ENCODE measurements at regions not wholly inside any gene's neighbourhood (a gene's known extent, or its start where the extent isn't known, plus 50 kb on each side); places are given as distances from the start of the nearest gene placed in this dataset.

GRCh38 chr3:135310317-135310716 lies 515.3 kb downstream of the EPHB1 start:
- no peak overlapping the region for H3K4me3 ChIP-seq (ENCODE audit: low read depth, low read length)
- TF ChIP-seq CTCF (IDR thresholded peaks at IDR 0.05; ENCODE audit: low read depth, low read length, missing control alignments), result no peak
- DNase-seq (ENCODE audit: low read depth), result no peak

GRCh38 chr3:135311699-135312098 lies 516.6 kb downstream of the EPHB1 start:
- TF ChIP-seq CTCF (IDR thresholded peaks at IDR 0.05; ENCODE audit: low read depth, low read length, missing control alignments), result no peak

GRCh38 chr3:135314237-135314636 lies 519.2 kb downstream of the EPHB1 start:
- TF ChIP-seq CTCF (IDR thresholded peaks at IDR 0.05; ENCODE audit: low read depth, low read length, missing control alignments), result no peak
- H3K4me3 ChIP-seq (ENCODE audit: low read depth, low read length), result no peak overlapping the region
- DNase-seq (ENCODE audit: low read depth), result no peak

More at GRCh38 chr3:135311699-135312098, 516.6 kb downstream of the EPHB1 start:
- no peak for DNase-seq (ENCODE audit: low read depth)
- H3K4me3 ChIP-seq (ENCODE audit: low read depth, low read length), result no peak overlapping the region

GRCh38 chr3:135324301-135324700 lies 529.2 kb downstream of the EPHB1 start:
- DNase-seq (ENCODE audit: low read depth), result no peak
- TF ChIP-seq CTCF (IDR thresholded peaks at IDR 0.05; ENCODE audit: low read depth, low read length, missing control alignments), result no peak
- H3K4me3 ChIP-seq (ENCODE audit: low read depth, low read length), result no peak overlapping the region

- no peak overlapping the region for H3K4me3 ChIP-seq (ENCODE audit: low read depth, low read length)
- no peak for DNase-seq (ENCODE audit: low read depth)
- no peak for TF ChIP-seq CTCF (IDR thresholded peaks at IDR 0.05; ENCODE audit: low read depth, low read length, missing control alignments)
Measured at GRCh38 chr3:135325096-135325495, 530.0 kb downstream of the EPHB1 start.

GRCh38 chr3:135325726-135326235 lies 530.7 kb downstream of the EPHB1 start:
- TF ChIP-seq CTCF (IDR thresholded peaks at IDR 0.05; ENCODE audit: low read depth, low read length, missing control alignments), result no peak
- H3K4me3 ChIP-seq (ENCODE audit: low read depth, low read length), result no peak overlapping the region
- no peak for DNase-seq (ENCODE audit: low read depth)

GRCh38 chr3:135326851-135327250 lies 531.8 kb downstream of the EPHB1 start:
- no peak for DNase-seq (ENCODE audit: low read depth)
- no peak overlapping the region for H3K4me3 ChIP-seq (ENCODE audit: low read depth, low read length)
- no peak for TF ChIP-seq CTCF (IDR thresholded peaks at IDR 0.05; ENCODE audit: low read depth, low read length, missing control alignments)
